ENCODE measurements at regions not wholly inside any gene's neighbourhood (a gene's known extent, or its start where the extent isn't known, plus 50 kb on each side); places are given as distances from the start of the nearest gene placed in this dataset.

DNA sequence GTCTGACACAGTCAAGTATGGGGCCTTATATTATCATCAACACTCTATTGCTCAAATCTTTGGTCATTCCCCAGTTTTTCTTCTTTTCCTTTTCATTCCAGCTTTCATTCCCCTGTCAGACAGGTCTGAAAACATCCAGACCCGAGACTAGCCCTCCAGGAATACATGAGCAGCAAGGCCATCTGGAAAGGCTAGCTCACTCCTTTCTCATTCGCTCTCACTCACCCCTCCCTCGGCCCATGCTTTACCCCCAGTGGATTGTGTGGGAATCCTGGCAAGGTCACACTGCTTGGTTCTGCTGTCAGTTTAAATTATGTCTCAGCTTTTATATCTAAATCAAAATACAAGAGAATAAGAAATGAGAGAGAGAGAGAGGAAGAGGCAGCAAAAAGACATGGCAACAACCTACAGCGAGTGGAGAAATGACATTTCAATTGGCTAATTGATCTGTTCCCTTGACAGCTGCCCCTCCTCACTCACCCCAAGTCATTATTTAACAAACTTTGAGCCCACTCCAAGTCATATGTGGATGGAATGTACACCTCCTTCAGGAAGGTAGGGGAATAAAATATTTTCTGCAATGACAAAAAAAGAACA is 962.2 kb downstream of the TUSC7 start:
- no peak for DNase-seq

DNA sequence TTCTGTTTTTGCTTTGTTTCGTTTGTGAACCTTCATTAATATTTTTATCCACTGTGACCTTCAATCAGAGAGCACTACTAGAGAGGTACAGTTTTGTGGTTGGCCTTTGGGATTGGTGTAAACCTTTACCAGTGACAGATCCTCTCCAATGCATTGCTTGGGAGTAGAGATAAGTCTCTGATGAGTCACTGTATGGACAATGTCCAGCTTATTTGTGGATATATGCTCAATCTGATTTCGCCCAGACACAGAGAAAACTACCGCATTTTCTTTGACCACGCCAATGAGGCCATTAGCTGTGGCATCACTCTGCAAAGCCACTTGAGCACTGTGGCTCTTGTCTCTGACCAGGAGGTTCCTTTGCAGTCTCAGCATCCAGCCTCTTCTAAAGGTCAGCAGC is 964.7 kb downstream of the TUSC7 start:
- DNase-seq = no peak

GRCh38 chr3:117681619-117682018 is 972.0 kb downstream of the TUSC7 start:
- no peak for DNase-seq

DNA sequence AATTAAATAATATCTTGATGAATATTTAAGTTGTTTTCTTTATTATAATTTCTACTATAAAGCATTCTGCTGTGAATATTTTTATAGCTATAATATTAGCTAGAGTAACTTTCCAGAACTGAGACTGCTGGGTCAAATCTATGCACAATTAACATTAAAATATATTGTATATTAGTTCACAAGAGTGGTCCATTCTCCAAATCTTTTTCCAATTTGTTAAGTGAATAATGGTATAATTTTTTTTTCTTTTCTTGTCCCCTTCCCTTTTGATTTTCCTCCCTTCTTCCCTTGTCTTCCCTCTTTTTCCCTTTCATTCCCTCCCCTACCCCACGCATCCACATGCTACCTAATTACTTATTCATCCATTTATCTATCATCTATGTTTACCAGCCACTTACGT is 977.5 kb downstream of the TUSC7 start:
- no peak for DNase-seq

DNA sequence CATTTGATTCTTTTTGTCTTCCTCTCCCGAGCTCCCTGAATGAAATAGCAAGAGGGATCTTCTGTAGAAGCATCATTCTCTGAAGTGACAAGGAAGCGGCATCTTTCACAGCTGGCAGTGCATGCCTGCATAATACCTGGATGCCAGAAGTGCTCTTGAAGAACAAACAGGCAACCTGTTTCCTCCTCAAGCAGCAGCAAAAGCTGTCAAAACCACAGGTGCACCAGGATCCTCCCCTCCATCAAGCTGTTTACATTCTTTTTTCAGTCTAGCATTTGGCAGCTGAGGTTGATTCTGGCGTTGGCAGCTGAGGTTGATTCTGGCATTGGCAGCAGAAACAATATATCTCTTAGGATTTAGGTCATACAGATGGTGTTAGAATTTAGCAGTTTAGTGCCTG is 979.0 kb downstream of the TUSC7 start:
- DNase-seq = no peak

- DNase-seq = no peak
These were observed 981.9 kb downstream of the TUSC7 start for GRCh38 chr3:117691526-117691925.

GRCh38 chr3:117692416-117692995 is 982.9 kb downstream of the TUSC7 start:
- no peak for DNase-seq

DNA sequence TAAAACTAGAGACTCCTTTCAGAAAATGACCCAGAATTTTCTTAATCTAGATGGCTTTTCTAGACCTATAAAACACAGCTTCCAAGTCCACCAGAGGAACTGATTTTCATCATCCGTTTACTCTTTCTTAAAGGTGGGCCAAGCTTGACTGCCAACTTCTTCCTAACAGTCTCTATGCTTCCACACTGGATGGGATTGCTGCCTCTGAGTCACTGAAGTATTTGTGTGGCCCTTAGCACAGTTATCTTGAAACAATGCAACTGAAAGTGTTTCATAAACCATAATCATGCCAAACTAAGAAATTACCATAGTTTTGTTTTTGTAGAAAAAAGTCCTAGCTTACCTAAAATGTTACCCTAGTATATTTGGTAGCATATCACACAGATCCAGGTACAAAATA is 985.7 kb downstream of the TUSC7 start:
- no peak for DNase-seq

- no peak for DNase-seq
These were observed 986.5 kb downstream of the TUSC7 start for GRCh38 chr3:117695871-117696645.

- DNase-seq = no peak
These were observed 987.4 kb downstream of the TUSC7 start for GRCh38 chr3:117696851-117697407.

DNA sequence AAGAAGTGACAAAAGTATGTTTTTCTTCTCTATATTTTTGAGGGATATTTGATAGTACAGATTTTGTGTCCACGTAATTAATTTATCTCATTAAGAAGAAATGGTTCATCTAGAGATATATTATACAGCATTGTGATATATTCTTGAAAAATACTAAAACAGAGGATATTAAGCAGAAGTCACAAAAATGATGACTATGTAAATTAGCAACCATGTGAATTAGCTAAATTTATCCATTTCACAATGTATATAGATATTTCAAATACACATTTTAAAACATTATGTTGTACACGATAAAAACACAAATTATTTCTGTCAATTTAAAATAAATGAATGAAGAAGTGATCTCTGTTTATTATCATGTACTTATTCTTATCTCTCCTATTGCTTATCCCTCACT is 989.5 kb downstream of the TUSC7 start:
- DNase-seq = no peak

DNA sequence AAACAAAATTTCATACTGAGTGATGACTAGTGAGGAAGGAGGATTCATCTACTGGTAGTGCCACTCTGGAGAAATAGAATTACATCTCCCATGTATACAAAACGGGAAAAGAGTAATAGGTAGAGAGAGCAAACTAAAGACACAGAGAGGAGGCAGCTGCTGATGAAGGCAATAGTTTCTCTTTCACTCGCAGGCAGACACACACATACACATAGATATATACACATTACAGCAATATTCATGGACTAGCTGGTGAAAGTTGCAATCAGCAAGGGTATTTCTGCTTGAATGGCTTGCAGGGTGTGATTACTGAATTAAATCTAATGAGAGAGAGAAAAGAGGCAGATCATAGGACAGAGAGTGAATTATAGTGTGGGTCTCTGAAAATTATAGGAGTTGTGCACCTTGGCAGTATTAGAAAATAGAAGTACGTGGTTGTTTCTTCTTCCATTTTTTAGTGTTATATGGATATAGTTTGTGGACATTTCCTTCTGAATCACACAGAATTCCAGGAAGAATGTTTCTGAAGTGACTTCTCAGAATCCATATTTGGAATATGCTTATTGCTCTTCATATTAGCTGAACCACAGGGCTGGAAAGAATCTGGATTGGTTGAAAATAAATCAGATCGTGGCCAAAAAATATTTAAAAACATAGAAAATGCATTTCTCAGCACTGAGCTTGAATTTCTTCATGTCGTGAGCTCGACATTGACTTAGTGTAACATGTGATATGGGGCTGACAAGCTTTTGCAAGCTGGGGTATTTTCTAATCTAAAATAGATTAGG is 991.2 kb downstream of the TUSC7 start:
- no peak for DNase-seq

DNA sequence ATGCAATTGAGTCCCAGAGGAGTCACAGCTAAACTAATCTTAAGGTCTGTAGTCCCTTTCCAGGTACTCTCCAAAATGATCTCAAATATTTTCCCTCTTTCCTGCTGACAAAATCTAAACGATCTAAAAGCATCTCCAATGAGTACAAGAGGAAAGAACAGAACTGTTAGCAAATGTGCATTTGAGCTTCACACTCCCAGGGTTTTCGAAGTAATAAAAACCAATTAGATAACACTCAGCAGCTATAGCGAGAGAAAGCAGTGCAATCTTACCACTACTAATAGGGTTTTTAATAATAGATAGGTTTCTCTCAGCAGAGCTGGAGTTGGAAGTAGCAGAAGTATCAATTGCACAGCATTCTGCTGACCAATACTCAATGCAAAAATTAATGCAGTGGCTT is 995.4 kb downstream of the TUSC7 start:
- no peak for DNase-seq

GRCh38 chr3:117706037-117706436 is 996.5 kb downstream of the TUSC7 start:
- no peak for DNase-seq

GRCh38 chr3:117706756-117707155 is 997.2 kb downstream of the TUSC7 start:
- DNase-seq = no peak

DNA sequence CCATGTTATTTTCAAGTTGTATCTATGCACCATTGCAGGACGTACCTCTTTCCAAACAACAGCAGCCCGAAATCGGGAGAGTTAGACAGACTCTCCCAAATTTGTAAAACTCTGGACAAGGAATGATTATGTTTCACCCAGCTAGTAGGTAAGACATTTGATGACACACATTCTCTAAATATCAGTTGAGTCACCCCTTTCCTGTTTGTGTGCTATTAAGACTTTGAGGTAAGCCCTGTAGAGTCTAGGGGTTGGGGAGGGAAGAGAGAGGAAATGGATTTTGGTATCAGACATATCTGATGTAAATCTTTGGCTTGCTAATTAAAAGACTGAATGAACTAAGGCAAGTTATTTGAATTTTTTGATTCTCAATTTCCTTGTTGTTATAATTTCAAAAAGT is 999.0 kb downstream of the TUSC7 start:
- no peak for DNase-seq

DNA sequence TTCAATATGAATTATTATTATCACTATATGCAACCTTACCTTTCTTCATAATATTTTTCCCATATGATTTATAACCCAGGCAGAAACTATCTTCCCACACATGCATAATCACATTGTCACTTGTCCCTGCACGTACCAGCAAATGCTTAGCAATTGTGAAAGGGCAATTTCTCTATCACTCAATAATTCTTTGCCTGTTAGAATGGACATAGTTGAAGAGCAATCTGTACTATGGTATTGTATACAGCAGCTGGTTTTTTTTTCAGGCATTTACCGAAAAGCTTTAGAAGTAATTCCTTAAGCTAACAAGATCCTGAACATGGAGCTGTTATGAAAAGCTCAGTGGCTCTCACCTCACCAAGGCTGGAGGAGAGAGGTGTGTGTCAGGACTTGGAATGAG is 999.5 kb downstream of the TUSC7 start:
- no peak for DNase-seq

- DNase-seq = no peak
These were observed 1000.9 kb downstream of the TUSC7 start for GRCh38 chr3:117710501-117710900.

DNA sequence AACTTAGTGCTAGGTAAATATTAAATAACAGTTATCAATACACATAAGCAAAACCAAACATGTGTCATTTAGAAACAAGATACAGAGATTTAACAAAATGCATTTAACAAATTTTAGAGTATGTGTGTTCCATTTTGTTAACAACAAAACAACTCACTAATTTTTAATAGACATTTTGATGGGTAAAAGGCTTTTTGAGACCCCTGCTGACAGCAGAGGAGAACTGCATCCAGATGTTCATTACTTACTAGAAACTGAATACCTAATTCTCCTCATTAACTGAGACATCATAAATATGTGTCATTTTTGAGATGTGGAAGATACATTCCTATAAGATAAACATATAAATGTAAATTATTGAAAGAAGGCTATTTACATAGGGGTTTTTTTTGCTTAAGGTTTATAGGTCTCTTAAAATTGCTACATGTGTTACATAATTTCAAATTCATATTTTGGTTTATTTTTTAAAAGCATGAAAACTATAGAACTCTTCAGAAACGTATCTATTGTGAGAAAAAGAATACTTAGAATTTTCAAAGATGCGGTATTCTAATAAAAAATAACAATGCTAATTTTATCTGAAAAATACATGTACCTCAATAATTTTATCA is 1009.8 kb downstream of the TUSC7 start:
- no peak for DNase-seq

GRCh38 chr3:117721866-117722265 is 1012.3 kb downstream of the TUSC7 start:
- DNase-seq = no peak

DNA sequence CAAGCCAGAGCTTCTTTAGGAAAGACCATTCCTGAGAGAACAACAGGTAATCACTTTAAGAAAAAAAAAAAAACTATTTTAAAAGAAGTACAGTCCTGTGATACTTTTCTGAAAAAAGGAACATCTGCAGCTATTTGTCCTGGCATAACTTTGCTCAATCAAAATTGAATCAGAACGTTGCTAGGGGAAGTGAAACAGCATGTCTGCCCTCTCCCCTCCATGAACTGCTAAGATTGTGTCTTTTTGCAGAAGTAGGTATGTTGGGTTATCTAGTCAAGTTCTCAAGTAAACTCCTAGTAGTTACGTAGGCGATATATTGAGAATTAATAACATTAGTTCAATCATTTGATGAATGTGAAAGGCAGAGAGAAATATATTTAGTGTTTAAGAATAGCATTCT is 1013.3 kb downstream of the TUSC7 start:
- DNase-seq = no peak

- no peak for DNase-seq
These were observed 1014.2 kb downstream of the TUSC7 start for GRCh38 chr3:117723825-117724224.
